ENCODE measurements at regions not wholly inside any gene's neighbourhood (a gene's known extent, or its start where the extent isn't known, plus 50 kb on each side); places are given as distances from the start of the nearest gene placed in this dataset.
"Not testable (repeated sequence)": the region's sequence is repeated elsewhere in the genome, so short reads cannot be mapped to it uniquely, and the experiment has no call there.

- H3K4me3 ChIP-seq (ENCODE audit: low read depth, low read length), result no peak overlapping the region
- H3K9ac ChIP-seq (ENCODE audit: low read depth, low read length), result no peak overlapping the region
- H3K9me3 ChIP-seq (ENCODE audit: control insufficient read depth, insufficient read depth, low read length), result no peaks in the 10 kb centered on the region
- peaks cover 11% of the 10 kb centered on the region for H3K27me3 ChIP-seq (ENCODE audit: control insufficient read depth, insufficient read depth, low read length)
- H3K4me1 ChIP-seq (ENCODE audit: control insufficient read depth, insufficient read depth, low read length), result peaks cover 9% of the 10 kb centered on the region
- H3K36me3 ChIP-seq (ENCODE audit: control insufficient read depth, insufficient read depth, low read length), result no peaks in the 10 kb centered on the region
Observed at GRCh38 chr6:165774903-165775601, 112.0 kb upstream of the PDE10A start.

GRCh38 chr6:165770397-165771082 is 107.5 kb upstream of the PDE10A start:
- Histone ChIP-seq H3K4me3 (ENCODE audit: low read depth, low read length) (no peak overlapping the region), H3K36me3 (ENCODE audit: control insufficient read depth, insufficient read depth, low read length) (no peaks in the 10 kb centered on the region), H3K9me3 (ENCODE audit: control insufficient read depth, insufficient read depth, low read length) (no peaks in the 10 kb centered on the region), H3K4me1 (ENCODE audit: control insufficient read depth, insufficient read depth, low read length) (peaks cover 2% of the 10 kb centered on the region), H3K27me3 (ENCODE audit: control insufficient read depth, insufficient read depth, low read length) (peaks cover 19% of the 10 kb centered on the region), H3K9ac (ENCODE audit: low read depth, low read length) (no peak overlapping the region)

GRCh38 chr6:165769884-165770283 is 106.8 kb upstream of the PDE10A start:
- Histone ChIP-seq H3K27me3 (ENCODE audit: control insufficient read depth, insufficient read depth, low read length) (peaks cover 19% of the 10 kb centered on the region), H3K36me3 (ENCODE audit: control insufficient read depth, insufficient read depth, low read length) (no peaks in the 10 kb centered on the region), H3K9ac (ENCODE audit: low read depth, low read length) (no peak overlapping the region), H3K9me3 (ENCODE audit: control insufficient read depth, insufficient read depth, low read length) (no peaks in the 10 kb centered on the region), H3K4me3 (ENCODE audit: low read depth, low read length) (no peak overlapping the region), H3K4me1 (ENCODE audit: control insufficient read depth, insufficient read depth, low read length) (no peaks in the 10 kb centered on the region)

- Histone ChIP-seq H3K36me3 (ENCODE audit: control insufficient read depth, insufficient read depth, low read length) (no peaks in the 10 kb centered on the region), H3K4me1 (ENCODE audit: control insufficient read depth, insufficient read depth, low read length) (no peaks in the 10 kb centered on the region), H3K27me3 (ENCODE audit: control insufficient read depth, insufficient read depth, low read length) (peaks cover 19% of the 10 kb centered on the region), H3K9ac (ENCODE audit: low read depth, low read length) (no peak overlapping the region), H3K4me3 (ENCODE audit: low read depth, low read length) (no peak overlapping the region), H3K9me3 (ENCODE audit: control insufficient read depth, insufficient read depth, low read length) (no peaks in the 10 kb centered on the region)
Observed at GRCh38 chr6:165769401-165769800, 106.4 kb upstream of the PDE10A start.

- H3K36me3 ChIP-seq (ENCODE audit: control insufficient read depth, insufficient read depth, low read length), result no peaks in the 10 kb centered on the region
- no peak overlapping the region for H3K9ac ChIP-seq (ENCODE audit: low read depth, low read length)
- H3K4me1 ChIP-seq (ENCODE audit: control insufficient read depth, insufficient read depth, low read length), result no peaks in the 10 kb centered on the region
- no peaks in the 10 kb centered on the region for H3K9me3 ChIP-seq (ENCODE audit: control insufficient read depth, insufficient read depth, low read length)
- H3K27me3 ChIP-seq (ENCODE audit: control insufficient read depth, insufficient read depth, low read length), result peaks cover 19% of the 10 kb centered on the region
- H3K4me3 ChIP-seq (ENCODE audit: low read depth, low read length), result no peak overlapping the region
Observed at GRCh38 chr6:165768961-165769360, 105.9 kb upstream of the PDE10A start.

GRCh38 chr6:165767228-165767627 is 104.2 kb upstream of the PDE10A start:
- no peaks in the 10 kb centered on the region for H3K4me1 ChIP-seq (ENCODE audit: control insufficient read depth, insufficient read depth, low read length)
- no peak overlapping the region for H3K9ac ChIP-seq (ENCODE audit: low read depth, low read length)
- H3K36me3 ChIP-seq (ENCODE audit: control insufficient read depth, insufficient read depth, low read length), result no peaks in the 10 kb centered on the region
- H3K4me3 ChIP-seq (ENCODE audit: low read depth, low read length), result no peak overlapping the region
- H3K27me3 ChIP-seq (ENCODE audit: control insufficient read depth, insufficient read depth, low read length), result peaks cover 19% of the 10 kb centered on the region
- H3K9me3 ChIP-seq (ENCODE audit: control insufficient read depth, insufficient read depth, low read length), result no peaks in the 10 kb centered on the region

- no peak overlapping the region for H3K9ac ChIP-seq (ENCODE audit: low read depth, low read length)
- H3K27me3 ChIP-seq (ENCODE audit: control insufficient read depth, insufficient read depth, low read length), result peaks cover 15% of the 10 kb centered on the region
- H3K4me3 ChIP-seq (ENCODE audit: low read depth, low read length), result no peak overlapping the region
- no peaks in the 10 kb centered on the region for H3K4me1 ChIP-seq (ENCODE audit: control insufficient read depth, insufficient read depth, low read length)
- no peaks in the 10 kb centered on the region for H3K9me3 ChIP-seq (ENCODE audit: control insufficient read depth, insufficient read depth, low read length)
- no peaks in the 10 kb centered on the region for H3K36me3 ChIP-seq (ENCODE audit: control insufficient read depth, insufficient read depth, low read length)
Observed at GRCh38 chr6:165766457-165766856, 103.4 kb upstream of the PDE10A start.

- H3K9ac ChIP-seq (ENCODE audit: low read depth, low read length), result no peak overlapping the region
- no peaks in the 10 kb centered on the region for H3K9me3 ChIP-seq (ENCODE audit: control insufficient read depth, insufficient read depth, low read length)
- H3K4me3 ChIP-seq (ENCODE audit: low read depth, low read length), result no peak overlapping the region
- no peaks in the 10 kb centered on the region for H3K4me1 ChIP-seq (ENCODE audit: control insufficient read depth, insufficient read depth, low read length)
- no peaks in the 10 kb centered on the region for H3K36me3 ChIP-seq (ENCODE audit: control insufficient read depth, insufficient read depth, low read length)
- peaks cover 12% of the 10 kb centered on the region for H3K27me3 ChIP-seq (ENCODE audit: control insufficient read depth, insufficient read depth, low read length)
Observed at GRCh38 chr6:165766026-165766425, 103.0 kb upstream of the PDE10A start.

- H3K9ac ChIP-seq (ENCODE audit: low read depth, low read length); H3K4me1 ChIP-seq (ENCODE audit: control insufficient read depth, insufficient read depth, low read length); H3K36me3 ChIP-seq (ENCODE audit: control insufficient read depth, insufficient read depth, low read length); H3K9me3 ChIP-seq (ENCODE audit: control insufficient read depth, insufficient read depth, low read length); H3K4me3 ChIP-seq (ENCODE audit: low read depth, low read length): not testable (repeated sequence)
- peaks cover 11% of the 10 kb centered on the region for H3K27me3 ChIP-seq (ENCODE audit: control insufficient read depth, insufficient read depth, low read length)
Observed at GRCh38 chr6:165765256-165765655, 102.2 kb upstream of the PDE10A start.

- Histone ChIP-seq H3K27me3 (ENCODE audit: control insufficient read depth, insufficient read depth, low read length) (no peaks in the 10 kb centered on the region), H3K4me3 (ENCODE audit: low read depth, low read length) (no peak overlapping the region), H3K9me3 (ENCODE audit: control insufficient read depth, insufficient read depth, low read length) (no peaks in the 10 kb centered on the region), H3K36me3 (ENCODE audit: control insufficient read depth, insufficient read depth, low read length) (no peaks in the 10 kb centered on the region), H3K4me1 (ENCODE audit: control insufficient read depth, insufficient read depth, low read length) (no peaks in the 10 kb centered on the region), H3K9ac (ENCODE audit: low read depth, low read length) (no peak overlapping the region)
Observed at GRCh38 chr6:165762876-165763275, 99.8 kb upstream of the PDE10A start.

- no peaks in the 10 kb centered on the region for H3K27me3 ChIP-seq (ENCODE audit: control insufficient read depth, insufficient read depth, low read length)
- no peaks in the 10 kb centered on the region for H3K9me3 ChIP-seq (ENCODE audit: control insufficient read depth, insufficient read depth, low read length)
- H3K36me3 ChIP-seq (ENCODE audit: control insufficient read depth, insufficient read depth, low read length), result no peaks in the 10 kb centered on the region
- no peak overlapping the region for H3K4me3 ChIP-seq (ENCODE audit: low read depth, low read length)
- H3K4me1 ChIP-seq (ENCODE audit: control insufficient read depth, insufficient read depth, low read length), result no peaks in the 10 kb centered on the region
- H3K9ac ChIP-seq (ENCODE audit: low read depth, low read length), result no peak overlapping the region
Observed at GRCh38 chr6:165762125-165762524, 99.1 kb upstream of the PDE10A start.

GRCh38 chr6:165760803-165761185 is 97.8 kb upstream of the PDE10A start:
- Histone ChIP-seq H3K36me3 (ENCODE audit: control insufficient read depth, insufficient read depth, low read length) (no peaks in the 10 kb centered on the region), H3K27me3 (ENCODE audit: control insufficient read depth, insufficient read depth, low read length) (no peaks in the 10 kb centered on the region), H3K4me3 (ENCODE audit: low read depth, low read length) (no peak overlapping the region), H3K9me3 (ENCODE audit: control insufficient read depth, insufficient read depth, low read length) (no peaks in the 10 kb centered on the region), H3K9ac (ENCODE audit: low read depth, low read length) (no peak overlapping the region), H3K4me1 (ENCODE audit: control insufficient read depth, insufficient read depth, low read length) (no peaks in the 10 kb centered on the region)
